HCT116 (cell line): ENCODE measurements at regions not wholly inside any gene's neighbourhood (a gene's known extent, or its start where the extent isn't known, plus 50 kb on each side); places are given as distances from the start of the nearest gene placed in this dataset.

Experiments used
- ATAC-seq: fragments of 200-7000 bp; cut with Tn5 transposase; 2 replicates; pipeline ENCODE4 v1.9.1; 2020; ENCODE audit warnings: mild to moderate bottlenecking, moderate library complexity
- BruUV-seq: library from RNA; stranded (reverse); fragments of 400-500 nt; replicated peaks from 2 replicates; lab custom pipeline; 2021; lab: Mats Ljungman, UMichigan
- CTCF ChIA-PET: fragments of 300-600 bp; sonication (Branson Sonifier 250); formaldehyde crosslinking; loops from one replicate; lab custom pipeline; 2021; ENCODE audit warnings: antibody characterized with exemption; lab: Charles Lee
- POLR2A ChIA-PET: fragments of 300-600, 350-600 bp; sonication (Branson Sonifier 250); formaldehyde crosslinking; loops from one replicate; lab custom pipeline; 2021; ENCODE audit warnings: antibody characterized with exemption; lab: Charles Lee
- RAD21 ChIA-PET, 2 experiments: fragments of 300-600 bp; sonication (Branson Sonifier 250); formaldehyde crosslinking; loops; one replicate each; lab custom pipeline; 2023; ENCODE audit warnings: low total read pairs in 2 of 2; ENCODE audit not compliant: uncharacterized antibody in 2 of 2, unreplicated experiment in 2 of 2, low non-redundant PET in 1 of 2; lab: Charles Lee
- DNase-seq: peaks from one replicate; pipeline ENCODE4 v3.0.0-alpha.2; 2010; ENCODE audit warnings: low read depth, low spot score
- H2AFZ ChIP-seq: fragments of 200-600 bp; shearing (Covaris generic), sonication (generic); 2 replicates; pipeline ENCODE4 v1.6.1; 2017; ENCODE audit warnings: low read depth, mixed run types, mixed read lengths, antibody characterized with exemption, low read length; ENCODE audit not compliant: poor library complexity, severe bottlenecking
- H3K27ac ChIP-seq: 2 replicates; pipeline ENCODE4 v1.5.1; 2012; ENCODE audit warnings: low read depth, low read length
- H3K27me3 ChIP-seq: fragments of 200-600 bp; sonication (generic); 2 replicates; pipeline ENCODE4 v1.6.1; 2016; ENCODE audit warnings: mixed run types, low read length, mixed read lengths; ENCODE audit not compliant: insufficient read depth
- H3K36me3 ChIP-seq, 2 experiments: fragments of 200-500 bp in 1 of 2; fragments of 200-600 bp in 1 of 2; sonication (Bioruptor generic) in 1 of 2; sonication (generic) in 1 of 2; 2 replicates each; pipeline versions ENCODE4 v1.5.1 to v1.6.1; 2014 to 2016; ENCODE audit warnings: low read length in 2 of 2, inconsistent platforms in 1 of 2, mixed read lengths in 1 of 2, mixed run types in 1 of 2; ENCODE audit not compliant: insufficient read depth in 2 of 2, control insufficient read depth in 1 of 2
- H3K4me1 ChIP-seq, 2 experiments: fragments of 200-600 bp in 1 of 2; sonication (generic) in 1 of 2; 2 replicates each; pipeline versions ENCODE4 v1.5.1 to v1.6.1; 2012 to 2017; ENCODE audit warnings: low read length in 2 of 2, inconsistent platforms in 1 of 2, mild to moderate bottlenecking in 1 of 2, mixed read lengths in 1 of 2, mixed run types in 1 of 2, moderate library complexity in 1 of 2; ENCODE audit not compliant: insufficient read depth in 2 of 2, control insufficient read depth in 1 of 2
- H3K4me2 ChIP-seq: fragments of 200-600 bp; sonication (generic); 2 replicates; pipeline ENCODE4 v1.6.1; 2017; ENCODE audit warnings: mixed run types, low read length, mixed read lengths
- H3K4me3 ChIP-seq, 2 experiments: fragments of 200-600 bp in 1 of 2; sonication (generic) in 1 of 2; replicated peaks in 1 of 2; 2 replicates each; pipeline ENCODE4 v1.5.1; 2011 to 2016; ENCODE audit warnings: low read length in 2 of 2, control low read depth in 1 of 2, low read depth in 1 of 2, mild to moderate bottlenecking in 1 of 2, mixed read lengths in 1 of 2, mixed run types in 1 of 2
- H3K79me2 ChIP-seq: fragments of 200-600 bp; sonication (generic); 2 replicates; pipeline ENCODE4 v1.6.1; 2017; ENCODE audit warnings: mild to moderate bottlenecking, mixed run types, low read length, moderate library complexity, mixed read lengths; ENCODE audit not compliant: insufficient read depth
- H3K9ac ChIP-seq: fragments of 200-600 bp; sonication (generic); 2 replicates; pipeline ENCODE4 v1.6.1; 2016; ENCODE audit warnings: low read length, mixed read lengths
- H3K9me2 ChIP-seq: fragments of 200-600 bp; sonication (generic), shearing (Covaris generic); 2 replicates; pipeline ENCODE4 v1.6.1; 2017; ENCODE audit warnings: mixed run types, mild to moderate bottlenecking, moderate library complexity; ENCODE audit not compliant: insufficient read depth
- H3K9me3 ChIP-seq, 2 experiments: fragments of 200-500 bp in 1 of 2; fragments of 200-600 bp in 1 of 2; sonication (Bioruptor generic) in 1 of 2; sonication (generic) in 1 of 2; 2 replicates each; pipeline ENCODE4 v1.6.1; 2014 to 2017; ENCODE audit warnings: low read length in 2 of 2, mixed read lengths in 2 of 2, inconsistent platforms in 1 of 2, low read depth in 1 of 2, mild to moderate bottlenecking in 1 of 2, mixed run types in 1 of 2, moderate library complexity in 1 of 2; ENCODE audit not compliant: control insufficient read depth in 1 of 2, insufficient read depth in 1 of 2
- H4K20me1 ChIP-seq: fragments of 200-600 bp; sonication (generic), shearing (Covaris generic); 2 replicates; pipeline ENCODE4 v1.6.1; 2017; ENCODE audit warnings: mixed run types, mild to moderate bottlenecking, moderate library complexity; ENCODE audit not compliant: insufficient read depth
- CBX3 ChIP-seq: IDR thresholded peaks from 2 replicates; pipeline ENCODE4 v1.6.1; 2012; ENCODE audit warnings: low read depth
- CEBPB ChIP-seq: IDR thresholded peaks from 2 replicates; pipeline ENCODE4 v1.6.1; 2012; ENCODE audit warnings: low read depth
- EZH2 ChIP-seq: fragments of 200-600 bp; sonication (generic); IDR thresholded peaks from 2 replicates; pipeline ENCODE4 v1.6.1; 2017; ENCODE audit warnings: antibody characterized with exemption, mixed run types
- JUND ChIP-seq: IDR thresholded peaks from 2 replicates; pipeline ENCODE4 v1.6.1; 2012
- POLR2A ChIP-seq: IDR thresholded peaks from 2 replicates; pipeline ENCODE4 v1.7.0; 2011; ENCODE audit warnings: borderline replicate concordance; ENCODE audit not compliant: insufficient read depth, insufficient read length; ENCODE audit errors: extremely low read depth
- SIN3A ChIP-seq: IDR thresholded peaks from 2 replicates; pipeline ENCODE4 v1.6.1; 2012; ENCODE audit warnings: low read depth
- SP1 ChIP-seq: IDR thresholded peaks from 2 replicates; pipeline ENCODE4 v1.6.1; 2012; ENCODE audit warnings: low read depth
- SRF ChIP-seq: IDR thresholded peaks from 2 replicates; pipeline ENCODE4 v1.6.1; 2012; ENCODE audit warnings: low read depth
- YY1 ChIP-seq: IDR thresholded peaks from 2 replicates; pipeline ENCODE4 v1.6.1; 2011; ENCODE audit warnings: low read length, low read depth, moderate library complexity, mild to moderate bottlenecking; ENCODE audit not compliant: insufficient replicate concordance; ENCODE audit errors: extremely low read depth
- ZFX ChIP-seq: fragments of 450-650 bp; IDR thresholded peaks from 2 replicates; pipeline ENCODE4 v1.6.1; 2017
- intact Hi-C: fragments of 100-400 bp; cut with micrococcal nuclease; formaldehyde crosslinking; loops from 2 replicates; pipeline ENCODE4 v1.10.0; 2022
- TF ChIP-seq, protein P1 (sequence below): IDR thresholded peaks from 2 replicates; pipeline ENCODE4 v1.6.1; 2012; ENCODE audit warnings: low read depth
- TF ChIP-seq, protein P2 (sequence below): IDR thresholded peaks from 2 replicates; pipeline ENCODE4 v1.6.1; 2012

DNA sequence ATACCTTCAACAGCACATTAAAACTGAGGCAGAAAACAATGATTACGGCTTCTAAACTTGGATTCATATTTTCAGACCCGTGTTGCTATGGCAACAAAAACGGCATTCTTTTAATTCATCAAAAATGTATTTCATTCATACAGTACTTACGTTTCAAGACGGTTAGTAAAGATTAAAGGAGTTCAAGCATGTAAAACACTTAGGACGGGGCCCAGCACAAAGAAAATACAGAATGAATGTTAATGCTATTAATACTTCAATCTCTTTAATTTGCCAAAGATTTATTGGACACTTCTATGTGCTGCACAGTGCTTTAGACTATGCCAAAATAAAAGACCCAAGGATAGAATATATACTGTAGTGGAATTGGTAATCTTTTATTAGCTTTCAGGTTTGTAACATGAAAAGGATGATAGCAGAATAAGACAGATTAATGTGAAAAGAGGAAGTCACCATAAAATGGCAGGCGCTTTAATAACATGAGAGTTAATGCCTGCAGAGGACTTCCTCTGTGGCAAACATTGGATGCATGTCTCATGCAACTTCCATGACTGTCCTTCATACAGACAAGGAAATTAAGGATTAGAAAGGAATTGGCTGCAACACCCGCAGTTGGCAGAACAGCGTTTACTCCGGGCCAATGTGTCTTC, 201.6 kb upstream of the KLF6 start:
- Histone ChIP-seq H3K79me2 (no peaks in the 10 kb centered on the region), H3K27ac (no peak overlapping the region), H3K4me1 (peaks cover 0 to 12% of the 10 kb centered on the region in 2 experiments; a peak in 2 of 4 replicates), H3K27me3 (no peaks in the 10 kb centered on the region), H2AFZ (no peak overlapping the region), H3K9ac (no peak overlapping the region)
- POLR2A ChIA-PET, result no interaction called here
- no peak for DNase-seq
- no peak for TF ChIP-seq SP1
- no peak for TF ChIP-seq ZFX
- no peak for TF ChIP-seq CEBPB
- TF ChIP-seq SIN3A, result no peak
- TF ChIP-seq EZH2, result no peak
- TF ChIP-seq SRF, result no peak
- TF ChIP-seq YY1, result no peak
- no peak for TF ChIP-seq CBX3
- TF ChIP-seq, protein P1, sequence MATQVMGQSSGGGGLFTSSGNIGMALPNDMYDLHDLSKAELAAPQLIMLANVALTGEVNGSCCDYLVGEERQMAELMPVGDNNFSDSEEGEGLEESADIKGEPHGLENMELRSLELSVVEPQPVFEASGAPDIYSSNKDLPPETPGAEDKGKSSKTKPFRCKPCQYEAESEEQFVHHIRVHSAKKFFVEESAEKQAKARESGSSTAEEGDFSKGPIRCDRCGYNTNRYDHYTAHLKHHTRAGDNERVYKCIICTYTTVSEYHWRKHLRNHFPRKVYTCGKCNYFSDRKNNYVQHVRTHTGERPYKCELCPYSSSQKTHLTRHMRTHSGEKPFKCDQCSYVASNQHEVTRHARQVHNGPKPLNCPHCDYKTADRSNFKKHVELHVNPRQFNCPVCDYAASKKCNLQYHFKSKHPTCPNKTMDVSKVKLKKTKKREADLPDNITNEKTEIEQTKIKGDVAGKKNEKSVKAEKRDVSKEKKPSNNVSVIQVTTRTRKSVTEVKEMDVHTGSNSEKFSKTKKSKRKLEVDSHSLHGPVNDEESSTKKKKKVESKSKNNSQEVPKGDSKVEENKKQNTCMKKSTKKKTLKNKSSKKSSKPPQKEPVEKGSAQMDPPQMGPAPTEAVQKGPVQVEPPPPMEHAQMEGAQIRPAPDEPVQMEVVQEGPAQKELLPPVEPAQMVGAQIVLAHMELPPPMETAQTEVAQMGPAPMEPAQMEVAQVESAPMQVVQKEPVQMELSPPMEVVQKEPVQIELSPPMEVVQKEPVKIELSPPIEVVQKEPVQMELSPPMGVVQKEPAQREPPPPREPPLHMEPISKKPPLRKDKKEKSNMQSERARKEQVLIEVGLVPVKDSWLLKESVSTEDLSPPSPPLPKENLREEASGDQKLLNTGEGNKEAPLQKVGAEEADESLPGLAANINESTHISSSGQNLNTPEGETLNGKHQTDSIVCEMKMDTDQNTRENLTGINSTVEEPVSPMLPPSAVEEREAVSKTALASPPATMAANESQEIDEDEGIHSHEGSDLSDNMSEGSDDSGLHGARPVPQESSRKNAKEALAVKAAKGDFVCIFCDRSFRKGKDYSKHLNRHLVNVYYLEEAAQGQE, result no peak
- TF ChIP-seq, protein P2, sequence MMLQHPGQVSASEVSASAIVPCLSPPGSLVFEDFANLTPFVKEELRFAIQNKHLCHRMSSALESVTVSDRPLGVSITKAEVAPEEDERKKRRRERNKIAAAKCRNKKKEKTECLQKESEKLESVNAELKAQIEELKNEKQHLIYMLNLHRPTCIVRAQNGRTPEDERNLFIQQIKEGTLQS, result no peak
- TF ChIP-seq POLR2A, result no peak
- TF ChIP-seq JUND, result no peak
- TF ChIP-seq, all 23 proteins: peak for 0
- Histone ChIP-seq H4K20me1 (no peaks in the 10 kb centered on the region), H3K4me3 (no peak overlapping the region), H3K9me3 (no peaks in the 10 kb centered on the region), H3K9me2 (no peaks in the 10 kb centered on the region), H3K4me2 (no peak overlapping the region), H3K36me3 (no peaks in the 10 kb centered on the region)
- ATAC-seq, result no peak
- BruUV-seq, result no TSS peak
- intact Hi-C loops, result no loop called here
- RAD21 ChIA-PET, result no interaction called here
- CTCF ChIA-PET, result no interaction called here
